ENCODE measurements at regions not wholly inside any gene's neighbourhood (a gene's known extent, or its start where the extent isn't known, plus 50 kb on each side); places are given as distances from the start of the nearest gene placed in this dataset.
"Not testable (repeated sequence)": the region's sequence is repeated elsewhere in the genome, so short reads cannot be mapped to it uniquely, and the experiment has no call there.

GRCh38 chr14:97155320-97155719 lies 358.1 kb downstream of the VRK1 start:
- DNase-seq, result no peak

- no peak for DNase-seq
Measured at GRCh38 chr14:97155814-97156213, 358.6 kb downstream of the VRK1 start.

- no peak for DNase-seq
Measured at GRCh38 chr14:97156705-97157104, 359.5 kb downstream of the VRK1 start.

- no peak for DNase-seq
Measured at GRCh38 chr14:97158102-97158501, 360.9 kb downstream of the VRK1 start.

- no peak for DNase-seq
Measured at GRCh38 chr14:97159124-97159523, 361.9 kb downstream of the VRK1 start.

- no peak for DNase-seq
Measured at GRCh38 chr14:97162621-97163020, 365.4 kb downstream of the VRK1 start.

GRCh38 chr14:97164021-97164420 lies 366.8 kb downstream of the VRK1 start:
- no peak for DNase-seq

GRCh38 chr14:97166497-97166896 lies 369.3 kb downstream of the VRK1 start:
- DNase-seq, result no peak

GRCh38 chr14:97167577-97167976 lies 370.4 kb downstream of the VRK1 start:
- DNase-seq, result not testable (repeated sequence)

- no peak for DNase-seq
Measured at GRCh38 chr14:97172644-97173043, 375.5 kb downstream of the VRK1 start.

GRCh38 chr14:97177016-97177415 lies 379.8 kb downstream of the VRK1 start:
- no peak for DNase-seq

- no peak for DNase-seq
Measured at GRCh38 chr14:97177635-97178034, 380.5 kb downstream of the VRK1 start.

GRCh38 chr14:97178781-97179180 lies 381.6 kb downstream of the VRK1 start:
- DNase-seq, result no peak

- DNase-seq, result no peak
Measured at GRCh38 chr14:97179573-97179972, 382.4 kb downstream of the VRK1 start.

GRCh38 chr14:97180304-97181200 lies 383.4 kb downstream of the VRK1 start:
- no peak for DNase-seq

GRCh38 chr14:97185186-97185585 lies 388.0 kb downstream of the VRK1 start:
- DNase-seq, result no peak

GRCh38 chr14:97187916-97188315 lies 390.7 kb downstream of the VRK1 start:
- no peak for DNase-seq

GRCh38 chr14:97196336-97196735 lies 399.2 kb downstream of the VRK1 start:
- no peak for DNase-seq

- no peak for DNase-seq
Measured at GRCh38 chr14:97198813-97199212, 401.6 kb downstream of the VRK1 start.

GRCh38 chr14:97200245-97200644 lies 403.1 kb downstream of the VRK1 start:
- no peak for DNase-seq

- DNase-seq, result no peak
Measured at GRCh38 chr14:97206916-97207315, 409.7 kb downstream of the VRK1 start.

GRCh38 chr14:97210202-97210601 lies 413.0 kb downstream of the VRK1 start:
- no peak for DNase-seq

- no peak for DNase-seq
Measured at GRCh38 chr14:97212399-97212798, 415.2 kb downstream of the VRK1 start.

GRCh38 chr14:97213720-97214119 lies 416.5 kb downstream of the VRK1 start:
- DNase-seq, result no peak

Data from HCEC 1CT (cell line).